Hepatocyte (in vitro differentiated cells): ENCODE measurements at regions not wholly inside any gene's neighbourhood (a gene's known extent, or its start where the extent isn't known, plus 50 kb on each side); places are given as distances from the start of the nearest gene placed in this dataset.

Source experiments
- EZH2 ChIP-seq: fragments of 200-600 bp; sonication (generic); IDR thresholded peaks from 2 replicates; pipeline ENCODE4 v1.6.1; 2016; ENCODE audit warnings: antibody characterized with exemption, mild to moderate bottlenecking, borderline replicate concordance
- TF ChIP-seq, protein P1 (sequence below): fragments of 200-600 bp; sonication (generic); IDR thresholded peaks from 2 replicates; pipeline ENCODE4 v1.5.1; 2016; ENCODE audit warnings: antibody characterized with exemption, mild to moderate bottlenecking; ENCODE audit not compliant: poor library complexity

DNA sequence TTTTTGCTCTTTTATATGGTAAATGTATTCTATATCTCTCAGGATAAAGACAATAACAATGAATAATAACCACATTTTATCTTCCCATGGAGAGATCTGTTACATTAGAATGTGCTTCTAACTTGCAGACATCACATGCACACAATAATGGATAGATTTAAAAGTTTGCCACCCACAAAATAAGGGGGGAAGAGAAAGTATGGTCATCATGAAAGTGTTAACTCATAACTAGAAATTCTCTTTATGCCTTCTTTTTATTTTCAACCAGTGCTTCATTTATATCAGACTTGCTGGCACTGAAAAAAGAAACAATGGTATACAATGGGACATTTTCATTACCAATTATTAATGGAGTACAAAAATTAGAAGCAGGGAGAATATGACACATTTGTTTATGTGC lies 470.0 kb downstream of the FAT4 start:
- TF ChIP-seq, protein P1, sequence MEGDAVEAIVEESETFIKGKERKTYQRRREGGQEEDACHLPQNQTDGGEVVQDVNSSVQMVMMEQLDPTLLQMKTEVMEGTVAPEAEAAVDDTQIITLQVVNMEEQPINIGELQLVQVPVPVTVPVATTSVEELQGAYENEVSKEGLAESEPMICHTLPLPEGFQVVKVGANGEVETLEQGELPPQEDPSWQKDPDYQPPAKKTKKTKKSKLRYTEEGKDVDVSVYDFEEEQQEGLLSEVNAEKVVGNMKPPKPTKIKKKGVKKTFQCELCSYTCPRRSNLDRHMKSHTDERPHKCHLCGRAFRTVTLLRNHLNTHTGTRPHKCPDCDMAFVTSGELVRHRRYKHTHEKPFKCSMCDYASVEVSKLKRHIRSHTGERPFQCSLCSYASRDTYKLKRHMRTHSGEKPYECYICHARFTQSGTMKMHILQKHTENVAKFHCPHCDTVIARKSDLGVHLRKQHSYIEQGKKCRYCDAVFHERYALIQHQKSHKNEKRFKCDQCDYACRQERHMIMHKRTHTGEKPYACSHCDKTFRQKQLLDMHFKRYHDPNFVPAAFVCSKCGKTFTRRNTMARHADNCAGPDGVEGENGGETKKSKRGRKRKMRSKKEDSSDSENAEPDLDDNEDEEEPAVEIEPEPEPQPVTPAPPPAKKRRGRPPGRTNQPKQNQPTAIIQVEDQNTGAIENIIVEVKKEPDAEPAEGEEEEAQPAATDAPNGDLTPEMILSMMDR: no peak
- TF ChIP-seq EZH2: no peak
